ENCODE measurements at regions not wholly inside any gene's neighbourhood (a gene's known extent, or its start where the extent isn't known, plus 50 kb on each side); places are given as distances from the start of the nearest gene placed in this dataset.

DNA sequence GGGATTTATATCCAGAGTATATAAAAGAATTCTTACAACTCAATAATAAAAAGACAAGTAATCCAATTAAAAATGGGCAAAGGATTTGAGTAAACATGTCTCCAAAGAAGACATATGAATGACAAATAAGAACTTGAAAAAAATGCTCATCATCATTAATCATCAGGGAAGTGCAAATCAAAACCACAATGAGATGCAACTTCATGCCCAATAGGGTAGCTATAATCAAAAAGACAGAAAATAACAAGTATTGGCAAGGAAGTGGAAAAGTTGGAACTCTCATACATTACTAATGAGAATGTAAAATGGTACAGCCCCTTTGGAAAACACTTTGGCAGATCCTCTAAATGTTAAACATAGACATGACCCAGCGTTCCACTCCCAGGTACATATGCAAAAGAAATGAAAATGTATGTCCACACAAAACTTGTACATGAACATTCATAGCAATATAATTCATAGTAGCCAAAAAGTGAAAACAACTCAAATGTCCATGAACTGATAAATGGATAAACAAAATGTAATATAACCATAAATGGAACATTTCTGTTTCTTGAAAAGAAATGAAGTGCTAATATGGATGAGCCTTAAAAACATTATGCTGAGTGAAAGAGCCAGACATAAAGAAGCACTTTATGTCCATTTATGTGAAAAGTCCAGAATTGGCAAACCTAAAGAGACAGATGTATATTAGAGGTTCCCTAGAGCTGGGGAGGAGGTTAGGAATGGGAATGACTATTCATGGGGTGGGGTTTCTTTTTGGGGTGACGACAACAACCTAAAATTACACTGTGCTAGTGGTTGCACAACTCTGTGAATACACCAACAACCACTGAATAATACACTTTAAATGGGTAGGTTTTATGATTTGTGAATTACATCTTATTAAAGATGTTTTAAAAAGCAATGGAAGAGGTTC, 259.7 kb downstream of the RHOU start:
- no peak for TF ChIP-seq CTCF (IDR thresholded peaks at IDR 0.05)
- no peak for TF ChIP-seq POLR2A (IDR thresholded peaks at IDR 0.05)
- TF ChIP-seq POLR2AphosphoS5 (IDR thresholded peaks at IDR 0.05) = no peak
- TF ChIP-seq EP300 (IDR thresholded peaks at IDR 0.05) = no peak
- Histone ChIP-seq H3K4me3 (no peak overlapping the region), H3K9me3 (no peaks in the 10 kb centered on the region), H3K4me1 (peaks cover 0 to 12% (median 7%) of the 10 kb centered on the region in 3 donors), H3K27ac (no peak overlapping the region), H3K27me3 (no peaks in the 10 kb centered on the region), H3K36me3 (no peaks in the 10 kb centered on the region)
- 71 to 96% methylated on average over 2 of the region's 2 CpGs for WGBS, 2 donors (ENCODE audit: low coverage in 1 of 2)
- no peak for ATAC-seq

GRCh38 chr1:228996281-228996680, 261.0 kb downstream of the RHOU start:
- H3K4me1 ChIP-seq = no peaks in the 10 kb centered on the region
- H3K27me3 ChIP-seq = no peaks in the 10 kb centered on the region
- H3K36me3 ChIP-seq = no peaks in the 10 kb centered on the region
- WGBS, 2 donors (ENCODE audit: low coverage in 1 of 2) = 73% methylated on average over 3 of the region's 6 CpGs; no CpG with 5 or more reads in 1 of the 2 donors
- H3K9me3 ChIP-seq = no peaks in the 10 kb centered on the region
- TF ChIP-seq POLR2AphosphoS5 (IDR thresholded peaks at IDR 0.05) (no peak), EP300 (IDR thresholded peaks at IDR 0.05) (no peak), POLR2A (IDR thresholded peaks at IDR 0.05) (no peak), CTCF (IDR thresholded peaks at IDR 0.05) (no peak)
- ATAC-seq = no peak
- no peak overlapping the region for H3K4me3 ChIP-seq
- no peak overlapping the region for H3K27ac ChIP-seq

GRCh38 chr1:228997721-228998144, 262.5 kb downstream of the RHOU start:
- Histone ChIP-seq H3K27ac (no peak overlapping the region), H3K36me3 (no peaks in the 10 kb centered on the region), H3K9me3 (no peaks in the 10 kb centered on the region), H3K4me3 (no peak overlapping the region), H3K27me3 (no peaks in the 10 kb centered on the region), H3K4me1 (peaks cover 0 to under 1% (median 0%) of the 10 kb centered on the region in 3 donors)
- ATAC-seq = no peak
- TF ChIP-seq CTCF (IDR thresholded peaks at IDR 0.05) = no peak
- no peak for TF ChIP-seq EP300 (IDR thresholded peaks at IDR 0.05)
- no peak for TF ChIP-seq POLR2A (IDR thresholded peaks at IDR 0.05)
- no peak for TF ChIP-seq POLR2AphosphoS5 (IDR thresholded peaks at IDR 0.05)
- WGBS, 2 donors (ENCODE audit: low coverage in 1 of 2) = 100% methylated on average over 2 to 4 of the region's 4 CpGs

- Histone ChIP-seq H3K36me3 (no peaks in the 10 kb centered on the region), H3K9me3 (no peaks in the 10 kb centered on the region), H3K27me3 (no peaks in the 10 kb centered on the region), H3K4me1 (peaks cover 0 to 5% (median 0%) of the 10 kb centered on the region in 3 donors), H3K4me3 (no peak overlapping the region), H3K27ac (no peak overlapping the region)
- ATAC-seq = no peak
- no peak for TF ChIP-seq CTCF (IDR thresholded peaks at IDR 0.05)
- TF ChIP-seq POLR2A (IDR thresholded peaks at IDR 0.05) = no peak
- TF ChIP-seq POLR2AphosphoS5 (IDR thresholded peaks at IDR 0.05) = no peak
- TF ChIP-seq EP300 (IDR thresholded peaks at IDR 0.05) = no peak
- 95% methylated on average over 6 of the region's 6 CpGs; no CpG with 5 or more reads in 1 of the 2 donors for WGBS, 2 donors (ENCODE audit: low coverage in 1 of 2)
These were observed 262.9 kb downstream of the RHOU start for GRCh38 chr1:228998179-228998578.
